HepG2 (cell line): ENCODE measurements at regions not wholly inside any gene's neighbourhood (a gene's known extent, or its start where the extent isn't known, plus 50 kb on each side); places are given as distances from the start of the nearest gene placed in this dataset.

Source experiments
- CBFB ChIP-seq: sonication (generic); formaldehyde crosslinking; IDR thresholded peaks from 2 replicates; pipeline ENCODE4 v1.4.0; 2020; ENCODE audit warnings: missing genetic modification reagents
- FOXP1 ChIP-seq, 2 experiments: fragments of 450-650 bp in 1 of 2; IDR thresholded peaks; 2 replicates each; pipeline ENCODE4 v1.6.1; 2017 to 2018; ENCODE audit warnings: antibody characterized with exemption in 1 of 2
- SOX6 ChIP-seq, 2 experiments: fragments of 450-650 bp in 1 of 2; sonication (generic) in 1 of 2; formaldehyde crosslinking in 1 of 2; IDR thresholded peaks; 2 replicates each; pipeline versions ENCODE4 v1.4.0 to v1.6.1; 2017 to 2020; ENCODE audit warnings: antibody characterized with exemption in 1 of 2, mild to moderate bottlenecking in 1 of 2, missing genetic modification reagents in 1 of 2
- ZNF558 ChIP-seq: sonication (generic); formaldehyde crosslinking; IDR thresholded peaks from 2 replicates; pipeline ENCODE4 v1.9.0; 2022; ENCODE audit warnings: mild to moderate bottlenecking, missing genetic modification reagents, borderline replicate concordance

DNA sequence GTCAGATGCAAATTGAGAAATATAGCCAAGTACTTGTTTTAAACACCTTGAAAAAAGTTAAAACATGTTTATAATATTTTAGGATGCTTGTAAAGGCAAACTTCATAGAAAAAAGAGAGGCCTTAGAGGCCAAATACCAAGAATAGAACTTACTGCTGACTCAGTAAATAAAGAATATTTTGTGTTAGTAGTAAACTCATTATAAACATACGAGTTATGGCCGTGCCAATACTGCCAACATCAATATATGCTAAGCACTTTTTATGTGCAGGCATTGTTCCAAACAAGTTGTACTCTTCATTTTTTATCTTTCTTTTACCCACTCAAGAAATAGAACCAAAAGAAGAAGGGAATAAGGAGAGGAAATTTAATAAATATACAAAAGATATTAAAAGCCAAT, 705.9 kb upstream of the NCAM2 start:
- TF ChIP-seq FOXP1 (IDR thresholded peaks at IDR 0.05) = no peak
- TF ChIP-seq FOXP1 (CRISPR knock-in tag; IDR thresholded peaks at IDR 0.05) = no peak
- no peak for TF ChIP-seq SOX6 (IDR thresholded peaks at IDR 0.05)
- TF ChIP-seq SOX6 (CRISPR knock-in tag; IDR thresholded peaks at IDR 0.05) = no peak
- TF ChIP-seq CBFB (CRISPR knock-in tag) = no peak
- TF ChIP-seq ZNF558 (CRISPR knock-in tag) = no peak
